ENCODE measurements at regions not wholly inside any gene's neighbourhood (a gene's known extent, or its start where the extent isn't known, plus 50 kb on each side); places are given as distances from the start of the nearest gene placed in this dataset.

GRCh38 chr12:17759982-17760381 is 330.0 kb downstream of the RERGL start:
- no peak overlapping the region for H3K4me3 ChIP-seq (ENCODE audit: low read depth, low read length)
- no peak for TF ChIP-seq CTCF (IDR thresholded peaks at IDR 0.05; ENCODE audit: control insufficient read depth, extremely low read depth, insufficient read depth)
- DNase-seq (ENCODE audit: low read depth): no peak

Measured in LNCaP clone FGC (cell line).